ENCODE measurements at regions not wholly inside any gene's neighbourhood (a gene's known extent, or its start where the extent isn't known, plus 50 kb on each side); places are given as distances from the start of the nearest gene placed in this dataset.
"Not testable (repeated sequence)": the region's sequence is repeated elsewhere in the genome, so short reads cannot be mapped to it uniquely, and the experiment has no call there.

- no peak for DNase-seq
These were observed 74.9 kb upstream of the ZNF280D start for GRCh38 chr15:56808160-56808559.

GRCh38 chr15:56806148-56806536 is 72.8 kb upstream of the ZNF280D start:
- no peak for DNase-seq

- no peak for DNase-seq
These were observed 72.3 kb upstream of the ZNF280D start for GRCh38 chr15:56805466-56806147.

- no peak for DNase-seq
These were observed 71.6 kb upstream of the ZNF280D start for GRCh38 chr15:56804938-56805337.

- DNase-seq, result no peak
These were observed 71.0 kb upstream of the ZNF280D start for GRCh38 chr15:56804279-56804678.

- no peak for DNase-seq
These were observed 68.9 kb upstream of the ZNF280D start for GRCh38 chr15:56802161-56802560.

GRCh38 chr15:56798639-56799038 is 65.3 kb upstream of the ZNF280D start:
- DNase-seq, result no peak

- DNase-seq, result no peak
These were observed 64.5 kb upstream of the ZNF280D start for GRCh38 chr15:56797720-56798275.

- no peak for DNase-seq
These were observed 62.2 kb upstream of the ZNF280D start for GRCh38 chr15:56795502-56795901.

GRCh38 chr15:56794553-56795329 is 61.4 kb upstream of the ZNF280D start:
- no peak for DNase-seq

- DNase-seq, result no peak
These were observed 60.9 kb upstream of the ZNF280D start for GRCh38 chr15:56794165-56794552.

GRCh38 chr15:56792211-56792610 is 58.9 kb upstream of the ZNF280D start:
- DNase-seq, result no peak

GRCh38 chr15:56791521-56791920 is 58.2 kb upstream of the ZNF280D start:
- DNase-seq, result not testable (repeated sequence)

GRCh38 chr15:56788359-56788758 is 55.0 kb upstream of the ZNF280D start:
- DNase-seq, result no peak

- no peak for DNase-seq
These were observed 53.7 kb upstream of the ZNF280D start for GRCh38 chr15:56786966-56787365.

- DNase-seq, result no peak
These were observed 50.8 kb upstream of the ZNF280D start for GRCh38 chr15:56783857-56784661.

GRCh38 chr15:56783156-56783856 is 50.0 kb upstream of the ZNF280D start:
- DNase-seq, result no peak

All from activated CD8-positive, alpha-beta memory T cell treated with anti-CD3 and anti-CD28 coated beads for 24 hours (primary cell).